T-helper 9 cell (primary cell): ENCODE measurements at regions not wholly inside any gene's neighbourhood (a gene's known extent, or its start where the extent isn't known, plus 50 kb on each side); places are given as distances from the start of the nearest gene placed in this dataset.

Experiments
- DNase-seq: peaks from one replicate; pipeline ENCODE4 v3.0.0-alpha.2; 2020

- no peak for DNase-seq
Measured at GRCh38 chr5:4981608-4982007, 158.5 kb upstream of the ADAMTS16 start.

- no peak for DNase-seq
Measured at GRCh38 chr5:4983701-4984100, 156.4 kb upstream of the ADAMTS16 start.

- DNase-seq, result no peak
Measured at GRCh38 chr5:4984461-4984860, 155.7 kb upstream of the ADAMTS16 start.

- DNase-seq, result no peak
Measured at GRCh38 chr5:4987431-4987830, 152.7 kb upstream of the ADAMTS16 start.

GRCh38 chr5:4989118-4989517 lies 151.0 kb upstream of the ADAMTS16 start:
- no peak for DNase-seq

- no peak for DNase-seq
Measured at GRCh38 chr5:4990017-4990416, 150.1 kb upstream of the ADAMTS16 start.

GRCh38 chr5:4990462-4990861 lies 149.7 kb upstream of the ADAMTS16 start:
- no peak for DNase-seq

- no peak for DNase-seq
Measured at GRCh38 chr5:4991925-4992324, 148.2 kb upstream of the ADAMTS16 start.

- no peak for DNase-seq
Measured at GRCh38 chr5:4995014-4995413, 145.1 kb upstream of the ADAMTS16 start.

GRCh38 chr5:5005353-5005752 lies 134.8 kb upstream of the ADAMTS16 start:
- no peak for DNase-seq

GRCh38 chr5:5006548-5006947 lies 133.6 kb upstream of the ADAMTS16 start:
- no peak for DNase-seq

- no peak for DNase-seq
Measured at GRCh38 chr5:5009240-5009639, 130.9 kb upstream of the ADAMTS16 start.

GRCh38 chr5:5011151-5011550 lies 129.0 kb upstream of the ADAMTS16 start:
- DNase-seq, result no peak

GRCh38 chr5:5014586-5015235 lies 125.4 kb upstream of the ADAMTS16 start:
- no peak for DNase-seq

- no peak for DNase-seq
Measured at GRCh38 chr5:5017827-5018577, 122.1 kb upstream of the ADAMTS16 start.

GRCh38 chr5:5018578-5018970 lies 121.6 kb upstream of the ADAMTS16 start:
- no peak for DNase-seq

GRCh38 chr5:5021436-5021835 lies 118.7 kb upstream of the ADAMTS16 start:
- no peak for DNase-seq

GRCh38 chr5:5025098-5025773 lies 114.9 kb upstream of the ADAMTS16 start:
- DNase-seq, result no peak

GRCh38 chr5:5025774-5026408 lies 114.2 kb upstream of the ADAMTS16 start:
- no peak for DNase-seq

- DNase-seq, result no peak
Measured at GRCh38 chr5:5026409-5026785, 113.7 kb upstream of the ADAMTS16 start.

GRCh38 chr5:5031665-5032064 lies 108.5 kb upstream of the ADAMTS16 start:
- no peak for DNase-seq

- no peak for DNase-seq
Measured at GRCh38 chr5:5037674-5038073, 102.5 kb upstream of the ADAMTS16 start.

- no peak for DNase-seq
Measured at GRCh38 chr5:5039918-5040317, 100.2 kb upstream of the ADAMTS16 start.

- DNase-seq, result no peak
Measured at GRCh38 chr5:5040712-5041111, 99.4 kb upstream of the ADAMTS16 start.
